ENCODE measurements at regions not wholly inside any gene's neighbourhood (a gene's known extent, or its start where the extent isn't known, plus 50 kb on each side); places are given as distances from the start of the nearest gene placed in this dataset.

- no peak for TF ChIP-seq ZNF318 (CRISPR knock-in tag; IDR thresholded peaks at IDR 0.05)
- TF ChIP-seq GLMP (CRISPR knock-in tag; IDR thresholded peaks at IDR 0.05; ENCODE audit: borderline replicate concordance): no peak
- no peak for TF ChIP-seq CC2D1A (CRISPR knock-in tag; IDR thresholded peaks at IDR 0.05)
- TF ChIP-seq ZNF512 (CRISPR knock-in tag; IDR thresholded peaks at IDR 0.05): no peak
- TF ChIP-seq ZBTB3 (CRISPR knock-in tag; IDR thresholded peaks at IDR 0.05; ENCODE audit: borderline replicate concordance, low read depth): 0 out of 2 replicates have a peak, but pooled peaks have one; percentile 40
- TF ChIP-seq ZFP36L2 (CRISPR knock-in tag; IDR thresholded peaks at IDR 0.05): no peak
- TF ChIP-seq ZNF276 (CRISPR knock-in tag; IDR thresholded peaks at IDR 0.05; ENCODE audit: low read depth): no peak
- no peak for TF ChIP-seq PREB (CRISPR knock-in tag; IDR thresholded peaks at IDR 0.05)
- TF ChIP-seq ZNF878 (CRISPR knock-in tag; IDR thresholded peaks at IDR 0.05): no peak
- TF ChIP-seq RFXAP (CRISPR knock-in tag; IDR thresholded peaks at IDR 0.05; ENCODE audit: borderline replicate concordance): no peak
- no peak for TF ChIP-seq ZNF530 (CRISPR knock-in tag; IDR thresholded peaks at IDR 0.05; ENCODE audit: low read depth)
- TF ChIP-seq ZNF503 (CRISPR knock-in tag; IDR thresholded peaks at IDR 0.05): peak; percentile 93
- no peak for TF ChIP-seq SATB2 (CRISPR knock-in tag; IDR thresholded peaks at IDR 0.05)
Measured at GRCh38 chr3:31288641-31289100, 244.1 kb upstream of the STT3B start (continued).

Data from HepG2 (cell line).